ENCODE measurements at regions not wholly inside any gene's neighbourhood (a gene's known extent, or its start where the extent isn't known, plus 50 kb on each side); places are given as distances from the start of the nearest gene placed in this dataset.

DNA sequence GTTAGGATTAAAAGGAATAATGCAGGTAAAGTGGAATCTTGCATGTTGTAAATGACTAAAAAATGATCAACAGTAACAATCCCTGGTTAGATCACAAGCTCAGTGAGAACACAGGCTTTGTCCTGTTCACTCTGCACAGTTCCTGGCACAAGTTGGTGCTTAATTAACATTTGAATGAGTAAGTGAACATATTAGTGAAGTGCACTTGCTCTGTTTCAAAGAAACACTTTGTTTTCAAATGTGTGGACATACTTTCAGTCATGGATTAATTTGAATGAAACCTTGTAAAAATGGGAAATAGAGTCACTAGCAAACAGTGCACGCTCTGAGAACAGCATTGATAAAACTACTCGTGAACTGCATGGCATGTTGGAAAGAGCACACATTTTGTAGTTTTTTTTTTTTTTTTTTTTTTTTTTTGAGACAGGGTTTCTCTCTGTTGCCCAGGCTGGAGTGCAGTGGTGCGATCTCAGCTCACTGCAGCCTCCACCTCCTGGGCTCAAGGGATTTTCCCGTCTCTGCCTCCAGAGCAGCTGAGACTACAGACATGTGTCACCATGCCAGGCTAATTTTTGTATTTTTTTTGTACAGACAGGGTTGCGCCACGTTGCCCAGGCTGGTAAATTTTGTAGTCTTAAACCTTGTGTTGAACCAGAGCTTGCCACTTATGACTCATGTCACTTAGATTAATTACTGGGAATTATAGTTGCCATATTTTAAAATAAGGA lies 159.9 kb downstream of the LURAP1L start:
- DNase-seq: no peak

DNA sequence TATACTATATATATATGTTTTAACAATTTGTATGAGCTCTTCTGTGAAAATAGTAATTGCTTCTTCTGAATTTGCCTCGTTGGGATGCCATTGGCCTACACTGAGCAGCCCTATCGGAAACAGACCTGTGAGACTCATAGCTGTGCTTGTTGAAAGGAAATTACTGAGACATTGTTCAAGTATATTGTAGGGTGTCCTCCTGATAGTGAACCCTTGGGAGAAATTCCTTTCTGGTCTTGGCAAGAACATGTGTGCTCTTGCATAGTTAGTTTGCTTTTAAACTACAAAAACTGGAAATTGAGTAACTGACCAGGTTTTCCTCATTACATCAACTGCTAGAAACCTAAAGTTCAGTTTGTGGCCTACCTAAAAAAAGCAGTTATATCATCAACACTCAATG lies 160.9 kb downstream of the LURAP1L start:
- no peak for DNase-seq

DNA sequence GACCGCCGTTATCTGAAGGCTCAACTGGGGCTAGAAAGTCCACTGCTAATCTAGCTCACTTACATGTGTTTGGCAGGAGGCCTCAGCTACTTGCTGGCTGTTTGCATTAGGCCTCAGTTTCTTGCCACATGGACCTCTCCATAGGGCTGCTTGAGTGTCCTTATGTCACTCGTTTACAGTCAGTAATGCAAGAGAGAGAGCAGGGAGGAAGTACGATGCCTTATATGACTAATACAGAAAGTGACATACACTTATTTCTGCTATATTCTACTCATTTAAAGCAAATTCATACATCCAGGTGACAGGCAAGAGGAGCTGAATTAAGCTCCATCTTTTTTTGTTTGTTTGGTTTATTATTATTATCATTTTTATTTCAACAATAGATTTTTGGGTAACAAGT lies 179.6 kb downstream of the LURAP1L start:
- DNase-seq: no peak

DNA sequence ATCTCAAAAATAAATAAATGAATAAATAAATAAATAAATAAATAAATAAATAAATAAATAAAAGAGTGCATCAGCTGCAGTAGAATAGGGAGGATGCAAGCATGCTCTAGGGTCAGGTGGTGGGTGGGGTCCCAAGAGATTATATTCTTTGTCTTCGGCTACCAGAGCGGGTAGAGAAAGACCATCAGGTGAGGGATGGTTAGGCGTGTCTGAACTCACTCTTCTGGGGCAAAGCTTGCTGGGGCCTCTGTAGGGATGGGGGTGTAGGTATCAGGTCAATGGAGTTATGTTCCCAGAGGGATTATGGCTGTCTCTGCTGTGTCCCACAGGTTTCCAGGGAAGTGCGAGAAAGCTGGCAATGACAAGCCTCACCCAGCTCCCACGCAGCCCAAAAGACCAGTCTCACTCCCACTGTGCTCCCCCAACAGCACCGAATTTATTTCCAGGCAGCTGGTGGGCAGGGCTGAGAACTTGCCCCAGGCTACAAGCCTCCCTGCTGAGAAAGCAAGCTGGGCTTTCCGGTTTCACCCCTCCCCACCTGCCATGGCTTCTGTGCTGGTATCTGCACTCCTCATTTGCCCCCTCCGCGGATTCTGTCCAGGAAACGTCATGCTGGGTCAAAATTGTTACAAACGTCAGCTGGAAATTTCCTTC lies 180.8 kb downstream of the LURAP1L start:
- DNase-seq: no peak

DNA sequence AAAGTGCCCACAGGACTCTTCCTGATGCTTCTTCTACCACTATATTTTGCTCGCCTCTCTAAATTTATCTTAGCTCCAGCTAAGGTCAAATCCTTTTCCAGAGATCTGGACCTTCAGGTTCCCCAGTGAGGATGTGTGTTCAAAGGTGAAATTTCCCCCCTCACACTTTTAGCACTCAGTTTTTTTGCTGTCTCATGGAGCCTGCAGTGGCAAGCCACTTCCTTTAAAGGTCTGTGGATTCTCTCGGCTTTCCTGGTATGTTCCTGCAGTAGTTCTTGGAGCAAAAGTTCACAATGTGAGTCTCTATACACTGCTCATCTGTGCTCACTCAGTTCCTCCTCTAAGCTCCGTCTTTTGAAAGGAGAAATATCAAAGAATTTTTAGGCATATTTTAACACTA lies 181.4 kb downstream of the LURAP1L start:
- DNase-seq: no peak

DNA sequence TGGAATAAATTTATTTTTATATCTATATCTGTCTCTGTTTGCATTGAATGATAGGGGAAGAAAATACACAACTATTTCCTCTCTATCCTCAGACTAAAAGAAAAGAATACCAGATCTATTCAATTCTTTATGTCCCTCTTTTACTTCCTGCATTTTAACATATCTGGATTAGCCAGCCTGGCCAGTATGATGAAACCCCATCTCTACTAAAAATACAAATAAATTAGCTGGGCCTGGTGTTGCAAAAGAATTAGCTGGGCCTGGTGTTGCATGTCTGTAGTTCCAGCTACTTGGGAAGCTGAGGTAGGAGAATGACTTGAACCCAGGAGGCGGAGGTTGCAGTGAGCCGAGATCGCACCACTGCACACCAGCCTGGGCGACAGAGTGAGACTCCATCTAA lies 182.0 kb downstream of the LURAP1L start:
- no peak for DNase-seq

DNA sequence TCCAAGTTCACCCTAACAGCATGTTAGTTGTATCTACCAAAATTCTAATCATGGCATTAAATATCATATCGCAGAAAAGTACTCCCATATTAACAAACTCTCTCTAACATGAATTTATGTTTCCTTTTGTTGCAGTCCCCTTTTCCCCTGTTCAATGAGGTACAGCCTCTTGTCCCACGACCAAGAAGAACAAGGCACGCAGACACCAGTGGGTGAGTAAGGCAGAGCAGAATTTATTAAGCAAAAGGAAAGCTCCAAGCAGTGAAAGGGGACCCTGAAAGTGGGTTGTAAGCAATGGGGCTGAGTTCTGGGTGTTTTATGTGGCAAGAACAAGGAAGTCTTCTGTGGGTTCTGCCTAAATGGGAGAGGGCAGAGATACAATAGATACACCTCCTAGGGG lies 183.5 kb downstream of the LURAP1L start:
- DNase-seq: no peak

DNA sequence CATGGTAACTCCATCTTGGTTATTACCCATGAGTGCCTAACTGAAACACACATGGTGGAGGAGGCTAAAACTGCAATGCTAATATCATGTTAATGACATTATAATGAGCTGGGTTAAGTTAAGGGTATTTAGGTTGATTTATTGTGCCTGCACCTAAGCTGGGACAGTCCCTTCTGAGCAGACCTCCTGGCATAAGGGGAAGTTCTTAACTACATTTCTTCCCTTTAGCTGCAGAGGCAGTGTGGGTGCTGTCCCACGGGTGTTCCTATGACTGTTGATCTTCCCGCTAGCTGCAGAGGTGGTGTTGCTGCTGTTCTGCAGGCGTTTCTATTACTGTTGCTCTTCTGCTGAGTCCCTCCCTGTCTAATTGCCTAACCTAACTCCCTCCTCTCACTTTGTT lies 183.9 kb downstream of the LURAP1L start:
- DNase-seq: no peak

DNA sequence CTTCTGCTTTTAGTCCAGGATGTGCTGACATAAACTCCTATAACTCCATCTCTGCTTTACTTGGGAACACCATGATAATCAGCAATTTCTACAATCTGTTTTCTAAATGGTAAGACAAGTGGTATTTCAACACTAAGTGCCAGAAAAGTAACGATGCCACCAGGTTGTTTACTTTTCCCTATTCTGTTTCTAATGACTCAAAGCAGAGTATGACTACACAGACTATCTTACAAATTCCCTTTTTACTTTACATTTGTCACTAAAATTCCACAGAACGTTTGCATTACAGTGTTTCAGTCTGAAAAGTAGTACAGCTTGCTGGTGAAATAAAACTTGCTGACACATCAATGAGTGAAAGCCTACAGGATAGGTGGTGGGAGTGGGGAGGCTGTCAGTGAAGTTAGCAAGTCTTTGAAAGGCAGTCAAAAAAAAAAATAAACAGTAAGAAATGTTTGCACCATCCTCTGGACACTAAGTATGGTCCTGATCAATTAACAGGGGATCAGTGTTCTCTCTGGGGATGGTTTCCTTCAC lies 186.5 kb downstream of the LURAP1L start:
- no peak for DNase-seq

DNA sequence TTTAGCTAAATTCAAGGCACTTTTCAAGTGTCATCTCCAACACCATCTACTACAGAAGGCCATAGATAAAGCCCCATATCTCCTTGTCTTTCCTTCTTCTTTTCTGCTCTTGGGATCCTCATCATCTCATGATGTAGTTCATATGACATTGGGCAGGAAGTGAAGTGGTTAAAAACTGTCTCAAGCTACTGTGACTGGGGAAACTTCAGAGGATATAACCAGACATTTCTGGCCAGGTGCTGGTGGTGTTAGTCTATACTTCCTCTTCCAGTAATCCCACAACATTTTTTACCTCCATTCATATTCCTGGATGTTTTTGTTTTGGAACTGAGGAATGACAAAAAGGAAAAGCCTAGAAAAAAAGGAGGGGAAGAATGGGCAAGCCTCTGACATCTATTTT lies 188.7 kb downstream of the LURAP1L start:
- DNase-seq: no peak

DNA sequence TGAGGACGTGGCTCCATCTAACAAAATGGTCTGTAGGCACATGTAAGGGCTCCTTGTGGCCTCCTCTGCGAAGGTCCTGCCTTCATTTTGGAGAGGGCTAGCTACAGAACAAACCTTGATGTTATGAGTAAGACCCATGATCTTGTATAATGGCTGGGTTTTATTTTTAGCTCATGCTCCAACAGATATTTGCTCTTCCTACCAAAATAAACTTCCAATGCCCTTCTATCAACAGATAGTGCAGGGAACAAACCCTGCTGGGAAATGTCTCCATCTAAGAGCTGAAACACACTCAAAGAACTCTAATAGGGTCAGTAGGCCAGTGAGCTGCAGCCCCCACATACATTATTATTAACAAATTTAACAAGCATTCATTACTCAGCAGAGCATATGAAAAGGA lies 189.5 kb downstream of the LURAP1L start:
- no peak for DNase-seq

DNA sequence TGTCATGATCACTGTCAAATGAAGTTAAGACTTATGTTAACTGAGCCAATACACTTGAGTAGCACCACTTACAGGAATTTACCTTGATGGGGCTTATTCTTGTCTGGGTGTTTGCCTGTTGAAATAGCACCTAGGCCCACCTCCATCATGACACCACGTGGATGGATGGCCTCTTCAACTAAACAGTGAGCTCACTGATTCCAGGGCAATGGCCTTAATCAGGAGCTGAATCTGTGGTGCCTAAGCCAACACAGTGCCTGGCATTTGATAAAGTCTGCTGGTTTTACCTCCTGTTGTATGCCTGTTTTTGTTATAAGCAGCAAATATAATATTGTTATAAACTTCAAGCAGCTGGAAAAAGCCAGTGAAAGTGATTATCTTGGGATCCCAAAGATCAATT lies 190.5 kb downstream of the LURAP1L start:
- no peak for DNase-seq

DNA sequence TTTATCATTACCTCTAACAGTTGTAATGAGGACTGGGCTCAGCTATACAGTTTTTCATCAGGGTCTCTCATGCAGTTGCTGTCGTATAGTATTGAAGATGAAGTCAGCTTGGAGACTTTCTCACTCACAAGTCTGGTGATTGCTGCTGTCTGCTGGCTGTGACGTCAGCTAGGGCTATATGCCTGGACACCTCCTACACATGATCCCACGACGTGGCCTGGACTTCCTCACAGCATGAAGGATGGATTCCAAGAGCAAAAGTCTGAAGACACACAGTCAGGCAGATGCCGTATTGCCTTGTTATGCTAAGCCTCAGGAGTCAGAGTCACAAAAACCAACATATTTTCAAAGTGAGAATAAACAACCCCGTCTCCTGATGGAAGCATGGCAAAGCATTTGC lies 193.3 kb downstream of the LURAP1L start:
- no peak for DNase-seq

DNA sequence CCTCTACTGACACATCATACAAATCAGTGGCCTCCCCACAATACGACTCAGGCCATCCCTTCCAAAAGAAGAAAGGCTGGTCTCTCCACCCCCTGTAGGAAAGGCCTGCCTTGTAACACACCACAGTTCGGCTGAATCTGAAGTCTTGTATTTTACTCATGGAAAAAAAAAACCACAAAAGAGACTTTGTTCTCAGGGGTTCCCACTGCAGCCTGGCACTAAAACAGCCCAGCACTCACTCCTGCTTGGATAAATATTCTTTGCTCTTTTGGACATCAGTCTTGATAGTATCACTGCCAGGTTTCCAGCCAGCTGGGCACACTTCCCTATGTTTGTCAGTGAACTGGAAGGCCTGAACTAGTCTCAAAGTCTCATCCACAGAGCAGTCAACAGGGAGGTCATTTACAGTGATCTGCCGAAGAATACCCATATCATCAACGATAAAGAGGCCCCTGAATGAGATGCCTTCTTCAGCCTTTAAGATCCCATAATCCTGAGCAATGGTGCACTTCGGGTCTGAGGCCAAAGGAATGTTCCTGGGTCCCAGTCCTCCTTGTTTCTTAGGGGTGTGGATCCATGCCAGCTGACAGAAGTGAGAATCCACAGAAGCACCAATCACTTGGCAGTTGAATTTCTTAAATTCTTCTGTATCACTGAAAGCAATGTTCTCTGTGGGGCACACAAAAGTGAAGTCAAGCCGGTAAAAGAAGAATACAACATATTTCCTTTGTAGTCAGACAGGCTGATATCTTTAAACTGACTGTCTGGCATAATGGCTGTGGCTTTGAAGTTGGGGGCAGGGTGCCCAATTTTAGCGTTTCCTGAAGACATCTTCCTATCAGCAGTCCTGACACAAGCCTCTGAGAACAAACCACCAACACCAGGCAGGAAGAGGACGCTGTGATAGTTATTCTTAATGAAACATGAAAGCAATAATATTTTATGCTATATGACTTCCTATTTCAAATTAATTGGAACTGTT lies 198.1 kb downstream of the LURAP1L start:
- DNase-seq: no peak

DNA sequence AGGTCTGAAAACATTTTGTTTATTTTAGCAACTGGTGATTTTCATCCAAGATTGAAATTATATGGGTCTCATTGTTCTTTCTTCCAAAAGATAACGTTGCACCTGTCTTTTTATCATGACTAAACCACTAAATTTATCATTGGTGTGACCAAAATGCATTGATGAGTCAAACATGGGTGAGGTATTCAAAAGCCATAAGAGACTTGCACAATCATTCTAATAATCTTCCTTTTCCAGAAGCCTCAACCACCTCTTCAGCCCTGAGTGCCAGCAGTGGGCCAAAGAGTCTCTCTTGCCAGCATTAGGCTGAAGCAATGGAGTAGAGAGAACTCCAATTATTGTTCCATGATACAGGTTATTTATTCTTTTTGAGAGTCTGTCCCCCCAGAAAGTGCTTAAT lies 198.9 kb downstream of the LURAP1L start:
- no peak for DNase-seq

DNA sequence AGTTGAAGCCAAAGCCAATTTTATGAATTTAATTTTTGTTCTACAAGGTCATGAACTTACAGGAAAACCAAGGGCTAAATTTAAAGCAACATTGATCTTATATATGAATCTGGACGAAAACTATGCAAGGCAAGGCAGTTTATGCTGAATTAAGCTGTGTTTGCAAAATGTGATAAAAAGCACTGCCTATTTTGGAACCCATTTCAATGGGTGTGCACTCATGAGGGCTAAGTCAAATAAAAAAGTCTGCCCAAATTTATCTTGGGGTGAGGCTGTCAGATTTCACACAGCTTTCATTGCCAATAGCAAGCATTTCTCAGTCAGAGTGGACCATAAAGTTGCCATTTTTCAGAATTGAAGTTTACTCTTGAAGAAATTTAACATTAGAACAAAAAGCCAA lies 199.9 kb downstream of the LURAP1L start:
- DNase-seq: no peak

DNA sequence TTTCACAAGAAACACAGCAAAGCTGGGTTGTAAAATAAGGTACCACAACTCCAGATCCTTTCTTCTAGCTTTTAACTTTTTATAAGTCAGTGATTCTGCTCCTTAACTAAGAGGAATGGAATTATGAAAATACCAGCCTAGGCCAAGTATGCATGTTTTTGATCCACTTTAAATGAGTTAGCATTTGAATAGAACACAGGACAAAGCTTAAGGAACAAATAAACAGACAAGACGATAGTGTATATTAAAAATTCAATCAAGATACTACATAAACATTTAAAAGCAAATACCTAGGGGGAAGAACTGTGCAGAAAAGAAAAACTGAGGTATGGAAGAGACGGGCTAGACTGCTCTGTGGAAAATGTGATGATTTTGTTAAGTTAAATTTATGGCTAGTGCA lies 200.7 kb downstream of the LURAP1L start:
- no peak for DNase-seq

DNA sequence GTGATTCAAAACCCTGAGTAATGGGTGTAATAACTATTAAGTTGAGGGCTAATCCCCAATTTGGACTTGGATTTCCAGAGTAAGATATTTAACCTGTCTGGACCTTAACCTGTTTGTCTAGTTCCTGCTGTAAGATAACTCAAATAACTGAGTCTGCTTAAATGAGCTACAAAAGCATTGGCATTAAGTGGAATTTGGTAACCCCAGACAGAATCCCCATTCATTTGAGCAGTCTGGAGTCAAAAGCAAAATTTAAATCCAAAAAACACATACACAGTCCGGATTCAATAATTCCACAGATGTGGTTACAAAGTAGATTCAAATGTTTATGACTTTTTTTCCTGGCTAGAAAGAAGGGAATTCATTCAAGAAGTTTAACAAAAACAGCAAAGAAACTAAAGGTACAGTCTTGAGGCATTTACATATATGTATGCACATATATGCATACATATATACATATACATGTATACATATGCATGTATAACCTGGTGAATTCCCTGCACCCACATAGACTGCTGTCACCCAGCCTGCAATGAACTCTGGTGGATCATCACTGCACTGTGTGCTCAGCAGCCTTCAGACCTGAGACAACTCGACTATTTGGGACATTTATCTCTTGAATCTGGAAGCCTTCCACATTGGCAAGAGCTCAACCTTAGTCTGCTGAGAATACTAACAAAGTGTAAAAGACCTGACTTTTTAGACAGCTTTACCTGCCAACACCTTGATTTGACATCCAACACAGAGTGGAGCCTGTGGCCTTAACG lies 205.4 kb downstream of the LURAP1L start:
- DNase-seq: no peak

DNA sequence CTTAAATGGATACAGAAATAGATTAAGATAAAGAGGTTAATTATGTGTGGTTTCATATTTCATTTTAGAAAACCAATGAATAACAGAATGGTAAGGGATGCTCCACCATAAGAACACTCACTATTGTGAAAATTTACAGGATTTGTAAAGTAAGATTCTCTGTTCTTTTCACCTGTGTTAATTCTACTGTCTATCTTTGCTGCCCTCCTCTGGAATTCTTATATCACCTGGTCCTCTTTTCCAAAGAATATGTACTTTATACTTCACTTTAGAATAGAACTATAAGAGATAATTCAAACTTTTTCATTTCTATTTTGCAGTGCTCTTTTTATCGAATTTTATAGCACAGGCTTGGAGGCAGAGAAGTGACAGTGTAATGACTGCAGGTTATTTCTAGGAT lies 213.4 kb downstream of the LURAP1L start:
- peak; percentile 35 for DNase-seq

DNA sequence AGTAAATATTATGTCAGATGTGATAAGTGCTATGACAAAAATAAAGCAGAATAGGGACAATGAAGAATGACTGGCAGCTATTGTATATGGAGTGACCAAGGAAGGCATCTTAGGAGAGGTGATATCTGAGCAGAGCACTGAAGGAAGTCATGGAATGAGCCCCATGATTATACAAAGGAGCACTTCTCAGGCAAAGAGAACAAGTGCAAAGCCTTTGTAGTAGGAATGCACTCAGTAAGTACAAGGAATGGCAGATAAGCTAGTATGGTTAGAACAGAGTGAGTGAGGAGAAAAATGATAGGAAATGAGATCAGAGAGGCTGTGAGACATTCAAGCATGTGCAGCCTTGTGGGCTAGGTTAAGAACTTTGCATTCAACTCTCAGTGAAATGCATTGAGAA lies 214.8 kb downstream of the LURAP1L start:
- DNase-seq: no peak

DNA sequence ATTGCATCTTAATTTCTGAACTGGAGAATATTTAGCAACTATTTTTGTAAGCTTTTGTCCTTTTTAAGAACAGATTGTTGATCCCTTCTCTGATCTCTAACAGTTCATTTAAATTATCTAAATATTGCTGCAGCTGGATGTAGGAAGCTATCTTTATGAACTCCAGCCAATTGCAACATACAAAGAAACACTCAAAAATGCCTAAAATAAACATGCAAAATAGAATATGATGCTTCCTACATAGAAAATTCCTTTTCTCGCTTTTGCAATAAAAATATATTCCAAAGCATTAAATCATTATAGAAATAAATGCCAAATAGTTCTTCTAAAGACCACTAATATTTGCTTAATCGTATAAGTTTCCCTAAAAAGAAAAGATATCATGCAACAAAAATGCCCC lies 218.6 kb downstream of the LURAP1L start:
- no peak for DNase-seq

DNA sequence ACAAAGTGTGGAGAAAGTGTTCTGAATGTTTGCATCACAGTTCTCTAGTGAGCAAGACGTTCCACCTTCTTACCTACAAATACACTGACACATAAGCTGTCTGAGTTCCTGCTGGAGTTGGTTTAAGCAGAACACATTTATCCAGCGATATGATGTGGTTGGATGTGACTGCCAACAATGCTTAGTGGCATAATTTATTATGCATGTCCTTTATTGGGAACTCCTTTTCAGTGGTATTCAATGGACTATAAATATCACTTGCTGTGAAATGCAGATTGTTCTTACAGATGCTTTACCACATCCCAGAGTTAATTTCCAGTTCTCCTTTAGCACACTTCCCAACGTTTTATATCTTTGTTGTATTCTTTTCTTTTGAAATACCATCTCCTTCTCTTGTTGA lies 222.2 kb downstream of the LURAP1L start:
- no peak for DNase-seq
